GM12873 (cell line): ENCODE measurements at regions not wholly inside any gene's neighbourhood (a gene's known extent, or its start where the extent isn't known, plus 50 kb on each side); places are given as distances from the start of the nearest gene placed in this dataset.

Experiments used
- TF ChIP-seq, protein P1 (sequence below): IDR thresholded peaks from 2 replicates; pipeline ENCODE4 v1.5.1; 2012; ENCODE audit warnings: low read depth, mild to moderate bottlenecking, moderate library complexity, low read length, control low read depth; ENCODE audit not compliant: insufficient read depth; ENCODE audit errors: missing control alignments

- TF ChIP-seq, protein P1, sequence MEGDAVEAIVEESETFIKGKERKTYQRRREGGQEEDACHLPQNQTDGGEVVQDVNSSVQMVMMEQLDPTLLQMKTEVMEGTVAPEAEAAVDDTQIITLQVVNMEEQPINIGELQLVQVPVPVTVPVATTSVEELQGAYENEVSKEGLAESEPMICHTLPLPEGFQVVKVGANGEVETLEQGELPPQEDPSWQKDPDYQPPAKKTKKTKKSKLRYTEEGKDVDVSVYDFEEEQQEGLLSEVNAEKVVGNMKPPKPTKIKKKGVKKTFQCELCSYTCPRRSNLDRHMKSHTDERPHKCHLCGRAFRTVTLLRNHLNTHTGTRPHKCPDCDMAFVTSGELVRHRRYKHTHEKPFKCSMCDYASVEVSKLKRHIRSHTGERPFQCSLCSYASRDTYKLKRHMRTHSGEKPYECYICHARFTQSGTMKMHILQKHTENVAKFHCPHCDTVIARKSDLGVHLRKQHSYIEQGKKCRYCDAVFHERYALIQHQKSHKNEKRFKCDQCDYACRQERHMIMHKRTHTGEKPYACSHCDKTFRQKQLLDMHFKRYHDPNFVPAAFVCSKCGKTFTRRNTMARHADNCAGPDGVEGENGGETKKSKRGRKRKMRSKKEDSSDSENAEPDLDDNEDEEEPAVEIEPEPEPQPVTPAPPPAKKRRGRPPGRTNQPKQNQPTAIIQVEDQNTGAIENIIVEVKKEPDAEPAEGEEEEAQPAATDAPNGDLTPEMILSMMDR = no peak
Observed at GRCh38 chr9:99560561-99560960, 261.1 kb upstream of the NR4A3 start.

GRCh38 chr9:99561509-99561917, 260.2 kb upstream of the NR4A3 start:
- TF ChIP-seq, protein P1 = no peak

DNA sequence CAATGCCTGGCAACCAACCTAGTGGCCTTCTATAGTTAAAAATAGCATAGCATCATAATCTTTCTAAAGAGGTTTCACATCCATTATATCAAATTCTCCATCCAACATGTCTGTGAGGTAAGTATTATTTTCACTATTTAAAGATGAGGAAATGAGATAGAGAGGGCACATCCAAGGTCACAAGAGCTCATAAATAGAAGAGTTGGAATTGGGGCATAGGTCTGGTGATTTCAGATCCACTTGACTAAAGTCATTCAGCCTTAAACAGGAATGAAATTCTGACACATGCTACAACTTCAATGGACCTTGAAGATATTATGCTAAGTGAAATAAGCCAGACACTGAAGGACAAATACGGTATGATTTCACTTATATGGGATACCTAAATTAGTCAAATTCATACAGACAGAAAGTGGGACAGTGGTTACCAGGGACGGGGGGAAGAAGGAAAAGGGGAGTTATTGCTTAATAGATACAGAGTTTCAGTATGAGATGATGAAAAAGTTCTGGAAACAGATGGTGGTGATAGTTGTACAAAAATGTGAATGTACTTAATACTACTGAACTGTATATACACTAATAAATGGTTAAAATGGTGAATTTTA, 259.6 kb upstream of the NR4A3 start:
- TF ChIP-seq, protein P1 = no peak

DNA sequence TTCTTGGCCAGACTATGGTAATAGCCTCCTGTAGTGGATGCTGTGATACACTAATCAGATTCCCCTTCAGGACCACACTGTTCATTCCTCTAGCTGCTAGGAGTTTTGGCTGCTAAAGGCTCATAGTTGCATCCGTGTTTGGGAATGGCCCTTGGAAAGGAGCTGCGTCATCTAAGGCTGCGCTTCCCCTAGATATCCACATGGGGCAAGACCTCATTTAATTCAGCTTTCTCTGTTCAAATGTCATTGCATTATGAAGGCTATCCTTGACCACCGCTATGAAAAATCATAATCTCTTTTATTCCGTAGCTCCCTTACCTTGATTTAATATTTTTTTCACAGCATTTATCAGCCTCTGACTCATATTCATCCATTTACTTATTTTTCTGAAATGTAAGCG, 258.3 kb upstream of the NR4A3 start:
- TF ChIP-seq, protein P1 = no peak

- TF ChIP-seq, protein P1 = no peak
Observed at GRCh38 chr9:99565203-99565602, 256.5 kb upstream of the NR4A3 start.

DNA sequence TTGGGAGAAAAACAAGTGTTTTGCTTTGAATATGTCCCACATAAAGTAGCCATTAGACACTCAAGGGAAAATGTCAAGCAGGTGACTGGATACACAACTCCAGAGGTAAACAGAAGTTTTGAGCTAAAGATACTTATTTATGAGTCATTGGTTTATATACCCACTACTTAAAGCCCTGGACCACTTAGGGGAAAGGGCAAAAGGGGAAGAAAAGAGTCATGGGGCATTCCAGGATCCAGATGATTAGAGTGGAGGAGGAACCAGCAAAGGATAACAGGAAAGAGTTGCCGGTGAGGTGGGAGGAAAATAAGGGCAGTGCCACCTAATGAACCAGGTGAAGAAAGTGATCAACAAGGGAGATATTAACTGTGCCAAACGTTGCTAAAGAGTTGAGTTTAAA, 254.2 kb upstream of the NR4A3 start:
- TF ChIP-seq, protein P1 = no peak

GRCh38 chr9:99569840-99570239, 251.8 kb upstream of the NR4A3 start:
- TF ChIP-seq, protein P1 = no peak
